ENCODE measurements at regions not wholly inside any gene's neighbourhood (a gene's known extent, or its start where the extent isn't known, plus 50 kb on each side); places are given as distances from the start of the nearest gene placed in this dataset.

DNA sequence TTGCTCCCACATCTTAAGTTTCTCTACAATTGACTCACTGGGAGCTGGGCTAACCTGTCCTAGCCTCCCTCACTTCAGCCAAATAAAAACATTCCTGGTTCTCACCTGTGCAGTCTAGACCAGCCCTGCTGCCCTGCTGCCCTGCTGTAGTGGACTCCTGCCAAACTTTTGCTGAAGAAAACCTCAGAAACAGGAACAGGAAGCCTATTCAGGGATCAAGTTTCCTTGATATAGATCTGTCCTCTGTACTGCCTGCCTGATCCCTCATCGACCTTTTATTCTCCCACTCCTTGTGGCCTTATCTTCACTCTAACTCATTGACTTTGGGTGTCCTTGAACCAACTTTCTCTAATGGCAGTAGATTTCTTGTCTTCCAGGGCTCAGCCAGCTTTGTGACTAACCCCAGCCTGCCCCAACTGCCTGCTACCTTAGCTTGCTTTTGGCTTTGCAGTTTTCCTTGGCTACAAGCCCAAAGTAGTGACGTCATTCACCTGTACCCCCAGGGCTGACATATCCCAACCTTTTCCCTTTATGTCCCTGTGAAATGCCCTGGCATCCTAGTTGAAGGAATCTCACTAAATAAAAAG, 234.8 kb downstream of the DUSP6 start:
- no peaks in the 10 kb centered on the region for H3K36me3 ChIP-seq (ENCODE audit: insufficient read depth, low read length)
- no peak overlapping the region for H3K4me2 ChIP-seq (ENCODE audit: low read length)
- H3K9me3 ChIP-seq (replicated peaks; ENCODE audit: low read length), result no peaks in the 10 kb centered on the region
- no peak overlapping the region for H3K9ac ChIP-seq (ENCODE audit: low read depth, low read length)
- no peaks in the 10 kb centered on the region for H3K27me3 ChIP-seq (ENCODE audit: control insufficient read depth, insufficient read depth, low read length)
- H3K4me1 ChIP-seq (ENCODE audit: control insufficient read depth, insufficient read depth, low read length), result peaks cover 4% of the 10 kb centered on the region
- no peak overlapping the region for H3K4me3 ChIP-seq (ENCODE audit: low read length)

GRCh38 chr12:89111964-89112363, 240.3 kb downstream of the DUSP6 start:
- no peaks in the 10 kb centered on the region for H3K36me3 ChIP-seq (ENCODE audit: insufficient read depth, low read length)
- H3K27me3 ChIP-seq (ENCODE audit: control insufficient read depth, insufficient read depth, low read length), result no peaks in the 10 kb centered on the region
- no peak overlapping the region for H3K4me3 ChIP-seq (ENCODE audit: low read length)
- H3K4me2 ChIP-seq (ENCODE audit: low read length), result no peak overlapping the region
- no peaks in the 10 kb centered on the region for H3K4me1 ChIP-seq (ENCODE audit: control insufficient read depth, insufficient read depth, low read length)
- no peaks in the 10 kb centered on the region for H3K9me3 ChIP-seq (replicated peaks; ENCODE audit: low read length)
- H3K9ac ChIP-seq (ENCODE audit: low read depth, low read length), result no peak overlapping the region

- H3K9ac ChIP-seq (ENCODE audit: low read depth, low read length), result no peak overlapping the region
- H3K27me3 ChIP-seq (ENCODE audit: control insufficient read depth, insufficient read depth, low read length), result no peaks in the 10 kb centered on the region
- no peak overlapping the region for H3K4me2 ChIP-seq (ENCODE audit: low read length)
- H3K36me3 ChIP-seq (ENCODE audit: insufficient read depth, low read length), result no peaks in the 10 kb centered on the region
- no peaks in the 10 kb centered on the region for H3K9me3 ChIP-seq (replicated peaks; ENCODE audit: low read length)
- no peak overlapping the region for H3K4me3 ChIP-seq (ENCODE audit: low read length)
- H3K4me1 ChIP-seq (ENCODE audit: control insufficient read depth, insufficient read depth, low read length), result no peaks in the 10 kb centered on the region
These were observed 244.0 kb downstream of the DUSP6 start for GRCh38 chr12:89108265-89108664.

GRCh38 chr12:89106950-89107349, 245.4 kb downstream of the DUSP6 start:
- Histone ChIP-seq H3K4me3 (ENCODE audit: low read length) (no peak overlapping the region), H3K36me3 (ENCODE audit: insufficient read depth, low read length) (no peaks in the 10 kb centered on the region), H3K9ac (ENCODE audit: low read depth, low read length) (no peak overlapping the region), H3K9me3 (replicated peaks; ENCODE audit: low read length) (no peaks in the 10 kb centered on the region), H3K27me3 (ENCODE audit: control insufficient read depth, insufficient read depth, low read length) (no peaks in the 10 kb centered on the region), H3K4me1 (ENCODE audit: control insufficient read depth, insufficient read depth, low read length) (no peaks in the 10 kb centered on the region), H3K4me2 (ENCODE audit: low read length) (no peak overlapping the region)

DNA sequence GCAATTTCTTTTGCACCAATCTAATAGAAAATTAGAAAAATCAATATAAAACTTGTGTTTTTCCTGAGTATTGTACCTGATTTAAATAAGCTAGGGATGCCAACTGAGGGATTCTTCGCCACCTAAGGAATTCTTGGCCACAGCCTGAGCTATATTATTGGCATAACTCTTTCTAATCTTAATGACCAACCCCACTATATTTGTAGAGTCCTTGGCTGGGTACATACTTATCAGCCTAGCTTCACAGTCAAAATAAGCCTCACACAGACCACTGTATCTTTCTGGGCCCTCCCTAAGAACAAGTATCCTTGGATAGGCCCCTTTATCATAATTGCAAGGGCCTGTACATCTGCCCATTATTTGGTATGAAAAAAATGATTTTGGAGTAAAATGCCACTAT, 247.1 kb downstream of the DUSP6 start:
- no peak overlapping the region for H3K9ac ChIP-seq (ENCODE audit: low read depth, low read length)
- no peak overlapping the region for H3K4me3 ChIP-seq (ENCODE audit: low read length)
- H3K36me3 ChIP-seq (ENCODE audit: insufficient read depth, low read length), result no peaks in the 10 kb centered on the region
- no peaks in the 10 kb centered on the region for H3K27me3 ChIP-seq (ENCODE audit: control insufficient read depth, insufficient read depth, low read length)
- H3K4me2 ChIP-seq (ENCODE audit: low read length), result no peak overlapping the region
- H3K9me3 ChIP-seq (replicated peaks; ENCODE audit: low read length), result no peaks in the 10 kb centered on the region
- no peaks in the 10 kb centered on the region for H3K4me1 ChIP-seq (ENCODE audit: control insufficient read depth, insufficient read depth, low read length)

DNA sequence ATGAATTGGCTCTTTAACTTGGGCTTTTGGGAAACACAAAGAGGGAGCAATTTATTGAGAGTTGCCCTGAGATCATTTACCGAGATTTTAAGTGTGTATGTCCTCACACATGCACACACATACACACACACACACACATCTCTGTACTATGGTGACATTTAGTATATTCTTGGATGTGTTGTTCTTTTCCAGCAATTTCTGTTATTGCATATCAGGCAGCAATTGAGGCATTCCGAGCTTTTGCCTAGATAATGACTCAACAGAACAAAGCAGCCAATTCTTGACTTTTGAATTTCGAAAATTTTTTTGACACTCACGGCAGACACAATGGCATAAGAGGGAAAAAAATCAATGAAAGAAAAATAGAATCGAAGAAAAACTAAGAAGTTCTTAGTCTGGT, 248.5 kb downstream of the DUSP6 start:
- no peaks in the 10 kb centered on the region for H3K27me3 ChIP-seq (ENCODE audit: control insufficient read depth, insufficient read depth, low read length)
- no peak overlapping the region for H3K4me3 ChIP-seq (ENCODE audit: low read length)
- H3K36me3 ChIP-seq (ENCODE audit: insufficient read depth, low read length), result no peaks in the 10 kb centered on the region
- H3K4me1 ChIP-seq (ENCODE audit: control insufficient read depth, insufficient read depth, low read length), result peaks cover 2% of the 10 kb centered on the region
- no peak overlapping the region for H3K4me2 ChIP-seq (ENCODE audit: low read length)
- no peak overlapping the region for H3K9ac ChIP-seq (ENCODE audit: low read depth, low read length)
- no peaks in the 10 kb centered on the region for H3K9me3 ChIP-seq (replicated peaks; ENCODE audit: low read length)

GRCh38 chr12:89101440-89101839, 250.9 kb downstream of the DUSP6 start:
- Histone ChIP-seq H3K4me1 (ENCODE audit: control insufficient read depth, insufficient read depth, low read length) (peaks cover 7% of the 10 kb centered on the region), H3K27me3 (ENCODE audit: control insufficient read depth, insufficient read depth, low read length) (no peaks in the 10 kb centered on the region), H3K9ac (ENCODE audit: low read depth, low read length) (no peak overlapping the region), H3K9me3 (replicated peaks; ENCODE audit: low read length) (no peaks in the 10 kb centered on the region), H3K36me3 (ENCODE audit: insufficient read depth, low read length) (no peaks in the 10 kb centered on the region), H3K4me2 (ENCODE audit: low read length) (no peak overlapping the region), H3K4me3 (ENCODE audit: low read length) (no peak overlapping the region)

DNA sequence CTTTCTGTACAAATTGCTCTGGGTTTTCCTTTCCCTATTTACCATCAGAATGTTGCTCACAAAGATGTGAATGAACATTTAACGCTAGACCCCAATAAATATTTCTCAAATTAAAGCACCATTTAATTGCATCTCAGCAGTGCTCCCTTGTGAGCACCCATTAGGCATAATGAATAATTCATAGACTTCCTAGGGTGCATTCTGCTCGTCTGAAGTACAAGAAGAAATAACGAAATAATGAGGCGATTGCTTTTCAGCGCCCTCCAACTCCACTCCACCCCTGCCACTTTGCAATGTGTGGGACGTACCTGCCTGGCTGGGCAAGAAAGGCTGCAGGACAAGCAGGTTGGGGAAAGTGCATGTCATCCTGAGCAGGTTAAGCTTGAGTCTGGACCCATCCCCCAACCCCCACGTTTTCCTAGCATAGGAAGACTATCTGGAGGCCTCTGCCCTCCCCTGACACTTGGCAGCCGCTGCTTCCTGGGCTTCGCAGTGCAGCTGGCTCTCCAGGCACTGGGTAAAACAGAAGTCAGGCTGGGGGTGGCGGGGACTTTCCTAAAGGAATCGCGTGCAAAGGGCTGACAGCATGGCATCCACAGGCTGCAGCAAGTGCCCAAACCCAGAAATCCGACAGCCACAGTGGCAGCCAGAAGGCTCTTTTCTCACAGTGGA, 253.7 kb downstream of the DUSP6 start:
- H3K4me2 ChIP-seq (ENCODE audit: low read length), result no peak overlapping the region
- no peaks in the 10 kb centered on the region for H3K36me3 ChIP-seq (ENCODE audit: insufficient read depth, low read length)
- H3K4me3 ChIP-seq (ENCODE audit: low read length), result no peak overlapping the region
- H3K9ac ChIP-seq (ENCODE audit: low read depth, low read length), result no peak overlapping the region
- H3K9me3 ChIP-seq (replicated peaks; ENCODE audit: low read length), result no peaks in the 10 kb centered on the region
- H3K27me3 ChIP-seq (ENCODE audit: control insufficient read depth, insufficient read depth, low read length), result no peaks in the 10 kb centered on the region
- H3K4me1 ChIP-seq (ENCODE audit: control insufficient read depth, insufficient read depth, low read length), result peaks cover 7% of the 10 kb centered on the region

DNA sequence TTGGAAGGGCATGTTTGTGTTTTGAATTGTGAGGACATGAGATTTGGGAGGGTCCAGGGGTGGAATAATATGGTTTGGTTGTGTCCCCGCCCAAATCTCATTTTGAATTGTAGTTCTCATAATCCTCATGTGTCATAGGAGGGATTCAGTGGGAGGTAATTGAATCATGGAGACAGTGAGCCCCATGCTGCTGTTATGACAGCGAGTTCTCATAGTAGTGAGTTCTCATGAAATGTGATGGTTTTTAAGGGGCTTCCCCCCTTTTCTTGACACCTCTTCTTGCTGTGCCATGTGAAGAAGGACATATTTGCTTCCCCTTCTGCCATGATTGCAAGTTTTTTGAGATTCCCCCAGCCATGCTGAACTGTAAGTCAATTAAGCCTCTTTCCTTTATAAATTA, 260.0 kb downstream of the DUSP6 start:
- Histone ChIP-seq H3K9ac (ENCODE audit: low read depth, low read length) (no peak overlapping the region), H3K4me2 (ENCODE audit: low read length) (no peak overlapping the region), H3K4me3 (ENCODE audit: low read length) (no peak overlapping the region), H3K27me3 (ENCODE audit: control insufficient read depth, insufficient read depth, low read length) (no peaks in the 10 kb centered on the region), H3K9me3 (replicated peaks; ENCODE audit: low read length) (peaks cover 4% of the 10 kb centered on the region), H3K36me3 (ENCODE audit: insufficient read depth, low read length) (no peaks in the 10 kb centered on the region), H3K4me1 (ENCODE audit: control insufficient read depth, insufficient read depth, low read length) (no peaks in the 10 kb centered on the region)

DNA sequence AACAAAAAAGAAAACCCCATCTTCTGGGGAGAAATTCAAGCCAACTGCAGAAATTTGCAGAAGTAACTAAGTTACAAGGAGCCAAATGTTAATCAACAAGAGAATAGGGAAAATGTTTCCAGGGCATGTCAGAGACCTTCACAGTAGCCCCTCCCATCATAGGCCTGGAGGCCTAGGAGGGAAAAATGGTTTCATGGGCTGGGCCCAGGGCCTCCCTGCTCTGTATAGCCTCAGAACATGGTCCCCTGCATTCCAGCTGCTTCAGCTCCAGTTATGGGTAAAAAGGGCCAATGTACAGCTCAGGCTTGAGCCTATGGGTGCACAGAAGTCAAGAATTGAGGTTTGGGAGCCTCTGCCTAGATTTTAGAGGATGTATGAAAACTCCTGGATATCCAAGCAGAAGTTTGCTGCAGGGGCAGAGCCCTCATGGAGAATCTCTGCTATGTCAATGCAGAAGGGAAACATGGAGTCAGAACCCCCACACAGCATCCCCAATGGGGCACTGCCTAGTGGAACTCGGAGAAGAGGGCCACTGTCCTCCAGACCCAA, 260.9 kb downstream of the DUSP6 start:
- H3K4me1 ChIP-seq (ENCODE audit: control insufficient read depth, insufficient read depth, low read length), result no peaks in the 10 kb centered on the region
- peaks cover 4% of the 10 kb centered on the region for H3K9me3 ChIP-seq (replicated peaks; ENCODE audit: low read length)
- no peak overlapping the region for H3K9ac ChIP-seq (ENCODE audit: low read depth, low read length)
- H3K36me3 ChIP-seq (ENCODE audit: insufficient read depth, low read length), result no peaks in the 10 kb centered on the region
- H3K27me3 ChIP-seq (ENCODE audit: control insufficient read depth, insufficient read depth, low read length), result no peaks in the 10 kb centered on the region
- no peak overlapping the region for H3K4me2 ChIP-seq (ENCODE audit: low read length)
- H3K4me3 ChIP-seq (ENCODE audit: low read length), result no peak overlapping the region

GRCh38 chr12:89089264-89089663, 263.0 kb downstream of the DUSP6 start:
- Histone ChIP-seq H3K27me3 (ENCODE audit: control insufficient read depth, insufficient read depth, low read length) (no peaks in the 10 kb centered on the region), H3K4me2 (ENCODE audit: low read length) (no peak overlapping the region), H3K9me3 (replicated peaks; ENCODE audit: low read length) (peaks cover 4% of the 10 kb centered on the region), H3K36me3 (ENCODE audit: insufficient read depth, low read length) (no peaks in the 10 kb centered on the region), H3K4me1 (ENCODE audit: control insufficient read depth, insufficient read depth, low read length) (no peaks in the 10 kb centered on the region), H3K9ac (ENCODE audit: low read depth, low read length) (no peak overlapping the region), H3K4me3 (ENCODE audit: low read length) (no peak overlapping the region)

- Histone ChIP-seq H3K9ac (ENCODE audit: low read depth, low read length) (no peak overlapping the region), H3K36me3 (ENCODE audit: insufficient read depth, low read length) (no peaks in the 10 kb centered on the region), H3K27me3 (ENCODE audit: control insufficient read depth, insufficient read depth, low read length) (no peaks in the 10 kb centered on the region), H3K4me2 (ENCODE audit: low read length) (no peak overlapping the region), H3K4me1 (ENCODE audit: control insufficient read depth, insufficient read depth, low read length) (no peaks in the 10 kb centered on the region), H3K9me3 (replicated peaks; ENCODE audit: low read length) (peaks cover 4% of the 10 kb centered on the region), H3K4me3 (ENCODE audit: low read length) (no peak overlapping the region)
These were observed 264.4 kb downstream of the DUSP6 start for GRCh38 chr12:89087876-89088275.

All from skeletal muscle satellite cell (primary cell).